Neuronal stem cell (in vitro differentiated cells): ENCODE measurements at regions not wholly inside any gene's neighbourhood (a gene's known extent, or its start where the extent isn't known, plus 50 kb on each side); places are given as distances from the start of the nearest gene placed in this dataset.

ENCODE experiments used
- DNase-seq: peaks from one replicate; pipeline ENCODE4 v3.0.0-alpha.2; 2013; ENCODE audit warnings: low spot score
- H2AFZ ChIP-seq: one replicate; pipeline ENCODE4 v1.6.1; 2013; ENCODE audit warnings: mild to moderate bottlenecking, low read length, inconsistent platforms
- H2AK5ac ChIP-seq: 2 replicates; pipeline ENCODE4 v1.6.1; 2013; ENCODE audit warnings: low read depth, mild to moderate bottlenecking, inconsistent platforms, low read length, moderate library complexity, mixed read lengths
- H2BK120ac ChIP-seq: 2 replicates; pipeline ENCODE4 v1.6.1; 2013; ENCODE audit warnings: low read depth, mild to moderate bottlenecking, inconsistent platforms, low read length, moderate library complexity, mixed read lengths
- H2BK12ac ChIP-seq: one replicate; pipeline ENCODE4 v1.6.1; 2013; ENCODE audit warnings: low read length, inconsistent platforms
- H2BK15ac ChIP-seq: 2 replicates; pipeline ENCODE4 v1.6.1; 2013; ENCODE audit warnings: mild to moderate bottlenecking, low read length, inconsistent platforms, mixed read lengths
- H2BK5ac ChIP-seq: one replicate; pipeline ENCODE4 v1.6.1; 2013; ENCODE audit warnings: inconsistent platforms, mild to moderate bottlenecking, low read length, moderate library complexity
- H3K14ac ChIP-seq: one replicate; pipeline ENCODE4 v1.6.1; 2013; ENCODE audit warnings: low read length, inconsistent platforms
- H3K18ac ChIP-seq: 2 replicates; pipeline ENCODE4 v1.6.1; 2013; ENCODE audit warnings: low read length, inconsistent platforms
- H3K23ac ChIP-seq: 2 replicates; pipeline ENCODE4 v1.6.1; 2013; ENCODE audit warnings: low read depth, mild to moderate bottlenecking, mixed read lengths, low read length, inconsistent platforms; ENCODE audit not compliant: poor library complexity
- H3K27ac ChIP-seq: replicated peaks from 3 replicates; pipeline ENCODE4 v1.5.1; 2013; ENCODE audit warnings: low read length, inconsistent platforms
- H3K27me3 ChIP-seq, 3 experiments: 2 replicates each; pipeline ENCODE4 v1.6.1; 2013; ENCODE audit warnings: low read length in 3 of 3, mild to moderate bottlenecking in 2 of 3, inconsistent platforms in 1 of 3, low read depth in 1 of 3, mixed read lengths in 1 of 3, moderate library complexity in 1 of 3; ENCODE audit not compliant: control insufficient read depth in 3 of 3, insufficient read depth in 3 of 3
- H3K36me3 ChIP-seq, 2 donors: replicated peaks in 1 of 2; 2 replicates each; pipeline ENCODE4 v1.6.1; 2013; ENCODE audit warnings: low read length in 2 of 2; ENCODE audit not compliant: control insufficient read depth in 2 of 2, insufficient read depth in 2 of 2
- H3K4ac ChIP-seq: 2 replicates; pipeline ENCODE4 v1.6.1; 2013; ENCODE audit warnings: inconsistent platforms, mild to moderate bottlenecking, low read length, moderate library complexity
- H3K4me1 ChIP-seq, 2 donors: 1 replicate in 1 of 2; 2 replicates in 1 of 2; pipeline ENCODE4 v1.6.1; 2013; ENCODE audit warnings: low read length in 2 of 2, low read depth in 1 of 2; ENCODE audit not compliant: control insufficient read depth in 2 of 2, insufficient read depth in 1 of 2
- H3K4me2 ChIP-seq: one replicate; pipeline ENCODE4 v1.6.1; 2013; ENCODE audit warnings: mild to moderate bottlenecking, low read length, inconsistent platforms; ENCODE audit not compliant: insufficient read depth, poor library complexity, severe bottlenecking
- H3K4me3 ChIP-seq, 2 donors: 2 replicates each; pipeline ENCODE4 v1.5.1; 2013; ENCODE audit warnings: low read length in 2 of 2, mild to moderate bottlenecking in 2 of 2, inconsistent platforms in 1 of 2, moderate library complexity in 1 of 2
- H3K79me1 ChIP-seq: one replicate; pipeline ENCODE4 v1.6.1; 2013; ENCODE audit warnings: low read depth, mild to moderate bottlenecking, inconsistent platforms, low read length, moderate library complexity
- H3K9ac ChIP-seq: one replicate; pipeline ENCODE4 v1.6.1; 2013; ENCODE audit warnings: mild to moderate bottlenecking, low read depth, low read length, inconsistent platforms; ENCODE audit not compliant: poor library complexity
- H3K9me3 ChIP-seq, 2 donors: replicated peaks in 1 of 2; 2 replicates each; pipeline versions ENCODE3 to v1.6.1; 2013; ENCODE audit warnings: low read length in 2 of 2, mild to moderate bottlenecking in 2 of 2, inconsistent platforms in 1 of 2, low read depth in 1 of 2, mixed read lengths in 1 of 2, moderate library complexity in 1 of 2; ENCODE audit not compliant: control insufficient read depth in 2 of 2, insufficient read depth in 1 of 2
- H4K8ac ChIP-seq: one replicate; pipeline ENCODE4 v1.6.1; 2013; ENCODE audit warnings: low read depth, mild to moderate bottlenecking, inconsistent platforms, low read length, moderate library complexity
- H4K91ac ChIP-seq: one replicate; pipeline ENCODE4 v1.6.1; 2013; ENCODE audit warnings: low read length, low read depth, mild to moderate bottlenecking, inconsistent platforms; ENCODE audit not compliant: poor library complexity
- WGBS, 2 donors: extraction: QIAGEN DNeasy Blood & Tissue Kit; methylation state at CpG; one replicate each; pipeline ENCODE4 v1.1.7; 2013; ENCODE audit warnings: missing lambda C conversion rate in 2 of 2, mixed read lengths in 1 of 2; ENCODE audit not compliant: insufficient read length in 2 of 2, insufficient replicate concordance in 1 of 2; ENCODE audit errors: extremely low coverage in 2 of 2; 5-methylcytosine and 5-hydroxymethylcytosine counted together

- H3K18ac ChIP-seq: no peak overlapping the region
- no peaks in the 10 kb centered on the region for H3K27me3 ChIP-seq
- no peak overlapping the region for H3K27ac ChIP-seq
- H3K4me2 ChIP-seq: no peak overlapping the region
- H2BK12ac ChIP-seq: no peak overlapping the region
- H3K4ac ChIP-seq: no peak overlapping the region
- no peaks in the 10 kb centered on the region for H3K9me3 ChIP-seq
- H2BK5ac ChIP-seq: no peak overlapping the region
- H2BK120ac ChIP-seq: no peak overlapping the region
- H3K36me3 ChIP-seq: no peaks in the 10 kb centered on the region
- no peaks in the 10 kb centered on the region for H3K79me1 ChIP-seq
- no peak for DNase-seq
- WGBS, 2 donors: no CpG with 5 or more reads among the region's 2 CpGs
- no peaks in the 10 kb centered on the region for H3K4me1 ChIP-seq
- no peak overlapping the region for H3K9ac ChIP-seq
- H3K4me3 ChIP-seq: no peak overlapping the region
- no peak overlapping the region for H2AK5ac ChIP-seq
- H3K23ac ChIP-seq: no peak overlapping the region
- no peak overlapping the region for H2BK15ac ChIP-seq
- H3K14ac ChIP-seq: no peak overlapping the region
- no peak overlapping the region for H4K91ac ChIP-seq
- no peak overlapping the region for H4K8ac ChIP-seq
- no peak overlapping the region for H2AFZ ChIP-seq
Measured at GRCh38 chr4:23560748-23561147, 329.1 kb downstream of the PPARGC1A start.

GRCh38 chr4:23558101-23558500 lies 331.7 kb downstream of the PPARGC1A start:
- Histone ChIP-seq H3K14ac (no peak overlapping the region), H3K23ac (no peak overlapping the region), H3K4ac (no peak overlapping the region), H4K91ac (no peak overlapping the region), H2BK120ac (no peak overlapping the region), H3K9me3 (peaks cover 0 to 3% of the 10 kb centered on the region in 2 donors), H2BK12ac (no peak overlapping the region), H2BK15ac (no peak overlapping the region), H3K36me3 (no peaks in the 10 kb centered on the region), H2BK5ac (no peak overlapping the region), H3K18ac (no peak overlapping the region), H3K4me2 (no peak overlapping the region), H2AFZ (no peak overlapping the region), H3K27ac (no peak overlapping the region), H2AK5ac (no peak overlapping the region), H3K4me3 (no peak overlapping the region), H3K79me1 (no peaks in the 10 kb centered on the region), H3K4me1 (no peaks in the 10 kb centered on the region), H3K27me3 (no peaks in the 10 kb centered on the region), H4K8ac (no peak overlapping the region), H3K9ac (no peak overlapping the region)
- WGBS, 2 donors: no CpG with 5 or more reads among the region's 2 CpGs
- DNase-seq: no peak

GRCh38 chr4:23547601-23548000 lies 342.2 kb downstream of the PPARGC1A start:
- Histone ChIP-seq H3K4me2 (no peak overlapping the region), H3K79me1 (no peaks in the 10 kb centered on the region), H3K9me3 (no peaks in the 10 kb centered on the region), H4K91ac (no peak overlapping the region), H3K4me1 (no peaks in the 10 kb centered on the region), H2BK5ac (no peak overlapping the region), H2BK120ac (no peak overlapping the region), H4K8ac (no peak overlapping the region), H3K14ac (no peak overlapping the region), H3K27ac (no peak overlapping the region), H2BK12ac (no peak overlapping the region), H2BK15ac (no peak overlapping the region), H3K18ac (no peak overlapping the region), H3K36me3 (peaks cover 0 to 1% of the 10 kb centered on the region in 2 donors), H3K4ac (no peak overlapping the region), H2AK5ac (no peak overlapping the region), H3K23ac (no peak overlapping the region), H3K4me3 (no peak overlapping the region), H3K27me3 (no peaks in the 10 kb centered on the region), H2AFZ (no peak overlapping the region), H3K9ac (no peak overlapping the region)
- no peak for DNase-seq
- no CpG with 5 or more reads among the region's 3 CpGs for WGBS, 2 donors

- no CpG with 5 or more reads among the region's 2 CpGs for WGBS, 2 donors
- Histone ChIP-seq H2AK5ac (no peak overlapping the region), H2BK15ac (no peak overlapping the region), H4K91ac (no peak overlapping the region), H3K4me1 (no peaks in the 10 kb centered on the region), H2BK5ac (no peak overlapping the region), H3K27me3 (no peaks in the 10 kb centered on the region), H3K23ac (no peak overlapping the region), H3K14ac (no peak overlapping the region), H3K4me3 (no peak overlapping the region), H3K18ac (no peak overlapping the region), H3K4ac (no peak overlapping the region), H2AFZ (no peak overlapping the region), H3K9ac (no peak overlapping the region), H3K36me3 (peaks cover 0 to 1% of the 10 kb centered on the region in 2 donors), H4K8ac (no peak overlapping the region), H2BK12ac (no peak overlapping the region), H3K79me1 (no peaks in the 10 kb centered on the region), H3K27ac (no peak overlapping the region), H3K4me2 (no peak overlapping the region), H2BK120ac (no peak overlapping the region), H3K9me3 (no peaks in the 10 kb centered on the region)
- no peak for DNase-seq
Measured at GRCh38 chr4:23547096-23547495, 342.8 kb downstream of the PPARGC1A start.
